ENCODE measurements at regions not wholly inside any gene's neighbourhood (a gene's known extent, or its start where the extent isn't known, plus 50 kb on each side); places are given as distances from the start of the nearest gene placed in this dataset.
A peak's percentile ranks its signal among the peaks of the same experiment; 100 is the strongest.

DNA sequence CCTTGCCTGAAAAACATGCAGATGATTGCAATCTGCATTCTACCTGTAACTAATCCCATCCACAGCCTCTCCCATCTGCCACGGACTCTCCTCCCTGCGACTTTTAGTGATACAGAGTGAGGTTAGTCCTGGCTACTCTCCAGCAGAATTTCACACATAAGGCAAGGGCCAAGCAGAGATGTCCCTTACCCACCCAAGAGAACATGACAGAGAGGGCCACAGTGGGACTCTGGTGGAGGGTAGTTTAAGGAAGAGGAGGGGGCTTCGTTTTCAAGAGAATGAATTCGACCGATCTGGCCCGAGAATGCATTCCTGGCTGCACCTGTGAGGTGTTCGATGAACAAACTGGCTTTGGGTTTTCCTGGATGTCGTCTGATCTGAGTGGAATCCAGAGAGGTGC is 87.5 kb upstream of the SIM2 start:
- TF ChIP-seq, protein P1, sequence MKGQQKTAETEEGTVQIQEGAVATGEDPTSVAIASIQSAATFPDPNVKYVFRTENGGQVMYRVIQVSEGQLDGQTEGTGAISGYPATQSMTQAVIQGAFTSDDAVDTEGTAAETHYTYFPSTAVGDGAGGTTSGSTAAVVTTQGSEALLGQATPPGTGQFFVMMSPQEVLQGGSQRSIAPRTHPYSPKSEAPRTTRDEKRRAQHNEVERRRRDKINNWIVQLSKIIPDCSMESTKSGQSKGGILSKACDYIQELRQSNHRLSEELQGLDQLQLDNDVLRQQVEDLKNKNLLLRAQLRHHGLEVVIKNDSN (IDR thresholded peaks at IDR 0.05): no peak
- TF ChIP-seq YY1 (IDR thresholded peaks at IDR 0.05; ENCODE audit: low read depth) (no peak), REST (IDR thresholded peaks at IDR 0.05; ENCODE audit: low read depth) (no peak), FOXM1 (IDR thresholded peaks at IDR 0.05; ENCODE audit: borderline replicate concordance, low read depth) (no peak), EGR1 (IDR thresholded peaks at IDR 0.05) (no peak), NFIC (IDR thresholded peaks at IDR 0.05) (no peak), TCF12 (IDR thresholded peaks at IDR 0.05; ENCODE audit: low read depth) (no peak), TEAD4 (IDR thresholded peaks at IDR 0.05) (no peak), EP300 (IDR thresholded peaks at IDR 0.05; ENCODE audit: borderline replicate concordance) (no peak), ZBTB7A (IDR thresholded peaks at IDR 0.05; ENCODE audit: low read depth) (no peak), RAD21 (IDR thresholded peaks at IDR 0.05; ENCODE audit: low read depth) (no peak), TAF1 (IDR thresholded peaks at IDR 0.05; ENCODE audit: low read depth) (no peak), CEBPB (IDR thresholded peaks at IDR 0.05) (no peak), CREB1 (IDR thresholded peaks at IDR 0.05; ENCODE audit: low read depth) (no peak)
- TF ChIP-seq, protein P2, sequence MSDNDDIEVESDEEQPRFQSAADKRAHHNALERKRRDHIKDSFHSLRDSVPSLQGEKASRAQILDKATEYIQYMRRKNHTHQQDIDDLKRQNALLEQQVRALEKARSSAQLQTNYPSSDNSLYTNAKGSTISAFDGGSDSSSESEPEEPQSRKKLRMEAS (IDR thresholded peaks at IDR 0.05): no peak

DNA sequence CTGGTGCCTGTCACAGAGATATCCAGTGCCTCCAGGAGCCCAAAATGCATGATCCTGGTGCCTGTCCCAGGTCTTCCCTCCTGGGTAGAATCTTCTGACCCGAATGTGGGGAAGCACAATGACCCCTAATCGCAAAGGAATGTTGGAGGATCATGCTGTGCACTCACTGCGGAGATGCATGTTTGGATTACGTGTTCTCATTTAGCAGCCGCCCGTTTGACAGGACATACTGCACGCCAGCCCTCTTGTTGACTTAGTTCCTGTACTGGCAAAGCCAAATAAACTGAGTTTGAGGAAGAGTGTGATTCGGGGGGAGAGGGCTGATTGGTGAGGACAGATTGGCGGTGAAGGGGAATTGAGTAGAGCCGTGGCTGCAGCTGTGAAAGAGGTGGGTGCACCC is 85.9 kb upstream of the SIM2 start:
- TF ChIP-seq, protein P2 (IDR thresholded peaks at IDR 0.05): no peak
- TF ChIP-seq EGR1 (IDR thresholded peaks at IDR 0.05): no peak
- no peak for TF ChIP-seq TCF12 (IDR thresholded peaks at IDR 0.05; ENCODE audit: low read depth)
- no peak for TF ChIP-seq YY1 (IDR thresholded peaks at IDR 0.05; ENCODE audit: low read depth)

- TF ChIP-seq YY1 (IDR thresholded peaks at IDR 0.05; ENCODE audit: low read depth) (no peak), CREB1 (IDR thresholded peaks at IDR 0.05; ENCODE audit: low read depth) (no peak), TEAD4 (IDR thresholded peaks at IDR 0.05) (no peak), ZBTB7A (IDR thresholded peaks at IDR 0.05; ENCODE audit: low read depth) (no peak), CEBPB (IDR thresholded peaks at IDR 0.05) (no peak), TAF1 (IDR thresholded peaks at IDR 0.05; ENCODE audit: low read depth) (no peak), NFIC (IDR thresholded peaks at IDR 0.05) (no peak), EP300 (IDR thresholded peaks at IDR 0.05; ENCODE audit: borderline replicate concordance) (no peak)
Measured at GRCh38 chr21:36613554-36613953, 85.4 kb upstream of the SIM2 start.

- peak; percentile 47; the same call in 1 of the 2 replicates for TF ChIP-seq RAD21 (IDR thresholded peaks at IDR 0.05; ENCODE audit: low read depth)
- no peak for TF ChIP-seq CREB1 (IDR thresholded peaks at IDR 0.05; ENCODE audit: low read depth)
- no peak for TF ChIP-seq TEAD4 (IDR thresholded peaks at IDR 0.05)
- no peak for TF ChIP-seq YY1 (IDR thresholded peaks at IDR 0.05; ENCODE audit: low read depth)
- no peak for TF ChIP-seq CEBPB (IDR thresholded peaks at IDR 0.05)
Measured at GRCh38 chr21:36615274-36615964, 83.5 kb upstream of the SIM2 start.

- TF ChIP-seq FOXM1 (IDR thresholded peaks at IDR 0.05; ENCODE audit: borderline replicate concordance, low read depth) (no peak), ZBTB7A (IDR thresholded peaks at IDR 0.05; ENCODE audit: low read depth) (no peak), TCF12 (IDR thresholded peaks at IDR 0.05; ENCODE audit: low read depth) (no peak), EGR1 (IDR thresholded peaks at IDR 0.05) (no peak), TEAD4 (IDR thresholded peaks at IDR 0.05) (no peak), RAD21 (IDR thresholded peaks at IDR 0.05; ENCODE audit: low read depth) (no peak), EP300 (IDR thresholded peaks at IDR 0.05; ENCODE audit: borderline replicate concordance) (no peak), CEBPB (IDR thresholded peaks at IDR 0.05) (no peak), TAF1 (IDR thresholded peaks at IDR 0.05; ENCODE audit: low read depth) (no peak)
- TF ChIP-seq, protein P2 (IDR thresholded peaks at IDR 0.05): no peak
Measured at GRCh38 chr21:36624105-36624504, 74.8 kb upstream of the SIM2 start.

- TF ChIP-seq, protein P1 (IDR thresholded peaks at IDR 0.05): no peak
- no peak for TF ChIP-seq TEAD4 (IDR thresholded peaks at IDR 0.05)
Measured at GRCh38 chr21:36626791-36627190, 72.1 kb upstream of the SIM2 start.

DNA sequence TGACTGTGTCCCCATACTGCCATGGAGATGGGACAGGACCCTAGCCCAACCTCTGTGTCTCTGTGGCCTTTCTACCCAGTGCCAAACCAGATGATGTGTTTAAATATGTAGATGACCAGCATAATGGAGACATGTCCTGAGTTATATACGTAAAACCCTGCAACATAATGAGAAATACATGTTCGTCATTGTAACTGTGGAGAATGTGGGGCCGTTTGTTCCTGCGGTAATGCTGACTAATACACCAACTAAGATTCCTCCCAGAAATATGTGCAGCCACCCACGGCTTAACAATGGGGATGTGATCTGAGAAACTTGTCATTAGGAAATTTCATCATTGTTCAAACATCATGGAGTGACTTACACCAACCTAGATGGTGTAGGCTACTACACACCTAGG is 71.7 kb upstream of the SIM2 start:
- TF ChIP-seq REST (IDR thresholded peaks at IDR 0.05; ENCODE audit: low read depth) (no peak), CREB1 (IDR thresholded peaks at IDR 0.05; ENCODE audit: low read depth) (no peak), TCF12 (IDR thresholded peaks at IDR 0.05; ENCODE audit: low read depth) (no peak), EGR1 (IDR thresholded peaks at IDR 0.05) (no peak), RAD21 (IDR thresholded peaks at IDR 0.05; ENCODE audit: low read depth) (no peak), TAF1 (IDR thresholded peaks at IDR 0.05; ENCODE audit: low read depth) (no peak), TEAD4 (IDR thresholded peaks at IDR 0.05) (no peak), EP300 (IDR thresholded peaks at IDR 0.05; ENCODE audit: borderline replicate concordance) (no peak), NFIC (IDR thresholded peaks at IDR 0.05) (no peak)
- TF ChIP-seq, protein P1 (IDR thresholded peaks at IDR 0.05): no peak
